NCI-H2196 treated with DMSO at 0.1 percent for 48 hours (cell line): ENCODE measurements at regions not wholly inside any gene's neighbourhood (a gene's known extent, or its start where the extent isn't known, plus 50 kb on each side); places are given as distances from the start of the nearest gene placed in this dataset.
"Not testable (repeated sequence)": the region's sequence is repeated elsewhere in the genome, so short reads cannot be mapped to it uniquely, and the experiment has no call there.

ENCODE experiments used
- DNase-seq: peaks from one replicate; lab custom pipeline; 2025; ENCODE audit not compliant: unreplicated experiment; lab: John Stamatoyannopoulos, UW

- no peak for DNase-seq
These were observed 751.5 kb downstream of the EPHA7 start for GRCh38 chr6:92667843-92668242.

GRCh38 chr6:92648364-92649086 is 770.8 kb downstream of the EPHA7 start:
- DNase-seq = no peak

DNA sequence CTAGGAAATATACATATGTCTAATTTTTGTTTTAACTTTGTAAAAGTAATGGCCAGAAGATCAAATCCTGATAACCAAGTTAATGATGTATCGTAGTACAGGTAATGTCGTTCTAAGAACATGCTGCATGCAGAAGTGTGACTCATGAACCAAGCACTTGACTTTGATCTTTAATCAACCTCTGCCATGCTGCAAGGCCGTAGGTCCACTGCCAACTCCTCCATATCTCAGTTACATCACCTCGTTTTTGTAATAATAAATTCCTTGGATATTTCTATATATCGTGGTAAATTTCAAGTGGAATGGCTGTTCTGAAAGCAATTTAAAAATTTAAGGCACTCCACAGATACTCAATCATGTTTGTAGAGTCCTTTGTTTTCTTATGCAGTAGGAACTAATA is 771.7 kb downstream of the EPHA7 start:
- DNase-seq = no peak

DNA sequence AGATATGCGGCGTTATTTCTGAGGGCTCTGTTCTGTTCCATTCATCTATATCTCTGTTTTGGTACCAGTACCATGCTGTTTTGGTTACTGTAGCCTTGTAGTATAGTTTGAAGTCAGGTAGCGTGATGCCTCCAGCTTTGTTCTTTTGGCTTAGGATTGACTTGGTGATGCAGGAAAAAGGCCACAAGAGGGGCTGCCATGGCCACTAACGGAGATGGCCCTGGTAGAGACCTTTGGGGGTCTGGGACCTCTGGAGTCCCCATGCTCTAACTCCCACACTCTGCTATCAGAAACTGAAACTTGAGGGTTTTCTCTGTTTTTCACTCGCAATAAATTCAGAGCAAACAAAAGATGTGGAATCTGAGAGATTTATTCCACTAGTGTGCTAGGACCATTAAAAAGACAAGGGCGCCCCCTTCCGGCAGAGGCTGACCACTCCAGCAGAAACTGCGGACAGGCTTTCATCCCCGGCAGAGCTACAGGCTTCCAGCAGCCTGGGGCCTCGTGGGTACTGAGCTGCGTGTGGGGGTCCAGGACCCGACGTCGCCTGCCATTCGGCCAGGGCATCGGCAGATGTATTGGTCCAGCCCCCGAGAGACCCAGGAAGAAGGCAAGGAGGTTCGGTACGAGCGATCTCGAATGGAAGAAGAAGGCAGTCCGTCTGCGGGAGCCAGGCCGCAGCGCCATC is 775.1 kb downstream of the EPHA7 start:
- DNase-seq = not testable (repeated sequence)

DNA sequence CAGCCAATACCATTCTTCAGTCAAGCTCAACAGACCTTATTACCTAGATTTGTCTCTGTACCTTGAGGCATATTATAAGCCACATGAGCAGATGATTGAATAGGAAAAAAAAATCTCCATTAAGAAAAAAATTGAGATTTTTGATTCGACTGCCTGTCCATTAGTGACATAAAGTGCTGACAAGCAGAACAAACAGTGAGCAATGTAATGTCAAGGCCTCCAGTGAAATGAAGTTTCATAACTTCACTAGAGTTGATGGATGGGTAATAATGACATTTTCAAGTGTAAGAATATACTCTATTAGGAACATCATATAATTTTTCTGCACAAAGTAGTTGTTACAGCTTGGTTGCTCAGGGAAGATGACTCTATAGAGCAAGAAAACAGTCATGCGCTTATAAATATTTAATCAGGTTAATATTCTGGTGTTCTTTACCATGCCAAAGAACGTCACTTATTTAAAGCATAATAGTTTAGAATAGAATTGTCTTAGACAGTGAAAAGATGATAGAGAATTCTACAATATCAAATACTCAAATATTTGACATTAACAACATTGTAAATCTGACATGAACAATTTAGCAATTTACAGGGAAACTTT is 783.7 kb downstream of the EPHA7 start:
- DNase-seq = no peak

DNA sequence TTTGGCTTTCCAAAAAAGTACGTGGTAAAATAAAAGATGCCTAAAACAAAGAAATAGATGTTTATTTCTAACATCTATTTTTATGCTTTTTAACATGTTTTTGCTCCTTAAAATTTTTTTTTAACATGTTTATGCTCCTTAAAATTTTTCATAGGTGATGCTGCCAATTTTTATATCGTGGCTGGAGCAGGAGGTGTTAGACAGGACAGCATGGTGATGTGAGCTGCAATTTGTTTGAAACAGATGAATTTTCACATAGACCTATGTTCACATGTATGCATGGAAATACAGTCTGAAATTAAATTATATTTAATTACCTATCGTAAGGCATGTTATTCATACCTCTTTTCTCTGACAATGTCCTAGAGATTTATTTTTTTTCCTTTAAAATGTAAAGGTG is 784.8 kb downstream of the EPHA7 start:
- DNase-seq = no peak

GRCh38 chr6:92623431-92623830 is 795.9 kb downstream of the EPHA7 start:
- DNase-seq = no peak

DNA sequence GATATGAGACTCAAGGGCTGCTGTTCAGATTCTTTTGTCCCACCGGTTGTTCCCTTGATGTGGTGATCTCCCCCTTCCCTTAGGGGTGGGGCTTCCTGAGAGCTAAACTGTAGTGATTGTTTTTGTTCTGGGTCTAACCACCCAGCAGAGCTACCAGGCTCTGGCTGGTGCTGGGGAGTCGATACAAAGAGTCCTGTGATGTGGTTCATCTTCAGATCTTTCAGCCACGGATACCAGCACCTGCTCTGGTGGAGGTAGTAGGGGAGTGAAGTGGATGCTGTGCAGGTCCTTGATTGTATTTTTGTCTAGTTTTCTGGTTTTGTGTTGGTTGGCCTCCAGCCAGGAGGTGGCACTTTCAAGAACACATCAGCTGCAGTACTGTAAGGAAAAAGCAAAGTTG is 801.6 kb downstream of the EPHA7 start:
- no peak for DNase-seq

GRCh38 chr6:92608751-92609150 is 810.6 kb downstream of the EPHA7 start:
- DNase-seq = no peak

DNA sequence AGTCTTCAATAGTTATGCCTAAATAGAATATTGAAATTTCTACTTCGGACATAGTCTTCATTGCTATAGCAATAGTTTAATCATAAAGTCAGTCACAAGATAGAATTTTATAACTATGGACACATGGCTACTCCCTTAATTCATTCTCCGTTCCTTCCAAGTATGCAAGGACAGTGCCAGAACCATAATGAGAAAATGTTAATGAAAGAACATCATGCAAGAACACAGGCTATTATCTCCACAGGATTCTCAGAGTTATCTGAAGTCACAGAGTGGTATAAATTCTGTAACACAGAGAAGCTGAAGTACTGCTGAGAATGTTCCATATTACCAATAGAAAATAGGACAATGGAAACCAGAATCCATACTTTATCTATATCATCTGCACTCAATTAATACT is 826.2 kb downstream of the EPHA7 start:
- DNase-seq = no peak

GRCh38 chr6:92589996-92590395 is 829.4 kb downstream of the EPHA7 start:
- no peak for DNase-seq

DNA sequence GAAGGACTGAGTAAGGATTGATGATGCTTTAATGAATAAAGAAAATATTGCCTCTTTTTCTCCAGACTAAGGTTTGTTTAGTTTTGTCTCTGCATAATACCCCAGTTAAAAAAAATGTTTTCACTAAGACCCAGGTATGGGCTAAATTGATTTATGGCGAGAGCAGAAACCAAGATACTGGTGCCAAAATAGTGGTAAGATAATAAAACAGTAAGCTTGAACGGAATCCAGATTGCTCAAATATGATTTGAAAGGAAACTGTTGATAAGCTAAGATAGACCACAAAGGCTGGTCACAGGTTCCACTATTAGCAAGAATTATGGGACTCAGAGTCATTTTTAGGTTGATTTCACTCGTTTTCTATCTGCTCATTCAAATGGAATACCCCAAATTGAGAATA is 831.2 kb downstream of the EPHA7 start:
- DNase-seq = no peak

- no peak for DNase-seq
These were observed 831.8 kb downstream of the EPHA7 start for GRCh38 chr6:92587525-92587924.

DNA sequence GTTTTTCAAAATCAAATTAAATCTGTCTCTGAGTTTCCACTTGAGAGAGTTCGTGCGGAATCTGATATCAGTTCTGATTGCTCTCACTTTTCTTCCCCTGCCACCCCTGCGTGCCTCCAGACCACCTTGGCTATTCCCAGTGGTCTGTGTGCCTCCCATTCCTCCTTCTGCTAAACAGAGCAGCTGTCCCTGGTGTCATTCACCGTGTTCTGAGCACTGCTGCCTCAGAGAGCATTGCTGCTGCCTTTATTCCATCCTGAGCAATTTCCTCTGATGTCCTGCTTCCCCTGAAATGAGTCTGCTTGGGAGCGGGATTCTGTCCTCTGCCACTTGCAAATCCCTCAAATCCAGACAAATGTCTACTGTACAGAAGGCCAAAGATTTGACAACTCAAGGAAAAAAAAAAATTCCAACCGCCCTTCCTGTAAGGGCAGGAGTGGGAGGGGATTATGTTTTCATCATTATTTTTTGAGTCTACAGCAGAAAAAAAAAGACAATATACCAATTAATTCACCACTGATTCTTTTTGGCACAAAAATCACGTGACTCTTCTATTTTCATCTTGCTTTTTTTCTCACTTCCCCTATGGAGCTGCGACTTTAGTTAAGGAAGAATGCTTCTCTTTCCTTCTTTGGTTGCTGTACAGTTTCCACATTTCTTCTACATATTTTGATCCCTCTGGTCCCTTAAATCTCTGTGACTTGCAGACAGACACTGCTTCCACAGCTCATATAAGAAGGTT is 833.0 kb downstream of the EPHA7 start:
- no peak for DNase-seq

- no peak for DNase-seq
These were observed 837.1 kb downstream of the EPHA7 start for GRCh38 chr6:92582211-92582610.

DNA sequence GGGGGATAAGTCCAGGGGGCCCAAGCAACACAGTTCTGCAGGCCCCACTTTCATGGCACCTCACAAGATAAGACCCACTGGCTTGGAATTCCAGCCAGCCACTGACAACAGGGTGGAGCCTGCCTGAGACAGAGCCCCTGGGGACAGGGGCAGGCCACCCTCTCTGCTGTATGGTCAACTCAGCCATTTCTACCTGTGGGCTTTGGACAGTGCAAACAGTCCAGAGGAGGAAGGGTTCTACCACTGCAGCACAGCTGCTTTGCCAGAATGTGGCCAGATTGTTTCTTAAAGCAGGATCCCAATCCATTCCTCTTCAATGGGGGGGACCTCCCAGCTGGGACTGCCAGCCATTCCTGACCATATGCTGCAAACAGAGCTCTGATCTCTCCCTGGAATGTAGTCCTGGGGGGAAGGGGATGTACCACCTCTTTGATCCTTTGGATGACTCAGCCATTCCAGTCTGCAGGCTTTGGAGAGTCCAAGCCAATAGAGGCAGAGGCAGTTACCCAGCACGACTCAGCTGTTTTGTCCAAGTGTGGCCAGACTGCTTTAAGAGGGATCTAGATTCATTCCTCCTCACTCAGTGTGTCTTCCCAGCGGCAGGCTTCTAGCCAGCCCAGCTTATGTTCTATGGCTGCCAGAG is 842.2 kb downstream of the EPHA7 start:
- DNase-seq = no peak

DNA sequence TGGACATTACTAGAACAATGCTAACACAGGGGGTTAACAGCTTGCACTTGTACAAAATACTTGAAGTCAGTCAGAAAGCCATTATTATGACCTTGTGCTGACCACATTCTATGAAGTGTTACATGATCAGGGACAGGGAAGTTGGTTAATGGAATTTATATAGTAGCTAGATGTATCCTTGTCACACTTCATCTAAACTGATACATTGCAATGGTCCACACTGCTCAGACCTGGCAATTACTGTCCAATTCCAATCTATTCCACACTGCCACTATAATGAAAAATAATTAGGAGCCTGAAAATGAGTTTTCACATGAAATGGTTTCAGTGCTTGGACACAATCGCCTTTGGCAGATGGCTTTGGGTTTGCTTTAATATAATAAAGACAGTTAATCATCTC is 850.8 kb downstream of the EPHA7 start:
- no peak for DNase-seq

GRCh38 chr6:92566632-92567031 is 852.7 kb downstream of the EPHA7 start:
- DNase-seq = no peak

GRCh38 chr6:92564376-92564775 is 855.0 kb downstream of the EPHA7 start:
- no peak for DNase-seq

- DNase-seq = no peak
These were observed 859.7 kb downstream of the EPHA7 start for GRCh38 chr6:92559611-92560010.

DNA sequence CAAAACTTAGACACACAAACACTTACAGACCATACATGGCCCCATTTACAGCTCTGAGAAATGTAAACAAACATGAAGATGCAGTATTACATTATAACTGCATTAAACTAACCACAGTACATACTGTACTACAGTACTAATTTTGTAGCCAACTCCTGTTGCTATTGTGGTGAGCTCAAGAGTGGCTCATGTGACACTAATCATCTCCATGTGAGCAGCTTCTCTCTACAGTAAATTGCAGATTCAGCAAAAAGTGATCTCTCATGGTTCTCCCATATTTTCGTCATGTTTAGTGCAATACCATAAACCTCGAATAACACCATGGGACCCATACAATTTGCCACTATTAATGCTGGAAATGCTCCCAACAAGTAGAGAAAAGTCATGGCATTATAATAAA is 860.4 kb downstream of the EPHA7 start:
- DNase-seq = no peak
